Glutamatergic neuron (in vitro differentiated cells): ENCODE measurements at regions not wholly inside any gene's neighbourhood (a gene's known extent, or its start where the extent isn't known, plus 50 kb on each side); places are given as distances from the start of the nearest gene placed in this dataset.

Source experiments
- DNase-seq: peaks from one replicate; pipeline ENCODE4 v3.0.0; 2022
- H3K27ac Mint-ChIP-seq: one replicate; pipeline ENCODE4 v1.8.0; 2020; ENCODE audit warnings: mild to moderate bottlenecking, mixed read lengths, inconsistent platforms; ENCODE audit not compliant: unreplicated experiment
- H3K27me3 Mint-ChIP-seq: one replicate; pipeline ENCODE4 v1.8.0; 2020; ENCODE audit warnings: mild to moderate bottlenecking, moderate library complexity, mixed read lengths, inconsistent platforms; ENCODE audit not compliant: unreplicated experiment
- H3K36me3 Mint-ChIP-seq: one replicate; pipeline ENCODE4 v1.8.0; 2020; ENCODE audit warnings: mild to moderate bottlenecking, mixed read lengths, inconsistent platforms; ENCODE audit not compliant: unreplicated experiment
- H3K4me1 Mint-ChIP-seq: one replicate; pipeline ENCODE4 v1.8.0; 2020; ENCODE audit warnings: mild to moderate bottlenecking, low read depth, mixed read lengths, inconsistent platforms; ENCODE audit not compliant: unreplicated experiment
- H3K4me3 Mint-ChIP-seq: one replicate; pipeline ENCODE4 v1.8.0; 2020; ENCODE audit warnings: mild to moderate bottlenecking, mixed read lengths, inconsistent platforms; ENCODE audit not compliant: unreplicated experiment
- H3K9me3 Mint-ChIP-seq: one replicate; pipeline ENCODE4 v1.8.0; 2020; ENCODE audit warnings: mild to moderate bottlenecking, moderate library complexity, mixed read lengths, inconsistent platforms; ENCODE audit not compliant: unreplicated experiment
- CTCF ChIP-seq: fragments of 200-600 bp; sonication (generic); IDR thresholded peaks from one replicate; pipeline ENCODE4 v1.5.0; 2021; ENCODE audit not compliant: partially characterized antibody, unreplicated experiment

- H3K4me1 Mint-ChIP-seq: no peaks in the 10 kb centered on the region
- H3K9me3 Mint-ChIP-seq: no peaks in the 10 kb centered on the region
- H3K4me3 Mint-ChIP-seq: no peak overlapping the region
- H3K36me3 Mint-ChIP-seq: no peaks in the 10 kb centered on the region
- no peak for TF ChIP-seq CTCF
- no peaks in the 10 kb centered on the region for H3K27me3 Mint-ChIP-seq
- no peak for DNase-seq
- no peak overlapping the region for H3K27ac Mint-ChIP-seq
Observed at GRCh38 chr18:64513401-64513800, 364.5 kb upstream of the LINC00305 start.

GRCh38 chr18:64490207-64490606 is 341.3 kb upstream of the LINC00305 start:
- no peak for DNase-seq
- Mint-ChIP-seq H3K4me3 (no peak overlapping the region), H3K27me3 (no peaks in the 10 kb centered on the region), H3K36me3 (no peaks in the 10 kb centered on the region), H3K4me1 (peaks cover 16% of the 10 kb centered on the region), H3K27ac (no peak overlapping the region), H3K9me3 (peaks cover 6% of the 10 kb centered on the region)
- TF ChIP-seq CTCF: no peak

- DNase-seq: no peak
- TF ChIP-seq CTCF: no peak
- no peaks in the 10 kb centered on the region for H3K27me3 Mint-ChIP-seq
- H3K27ac Mint-ChIP-seq: peak overlapping the region; percentile 54
- peak overlapping the region; percentile 1 for H3K4me3 Mint-ChIP-seq
- no peaks in the 10 kb centered on the region for H3K36me3 Mint-ChIP-seq
- peaks cover 14% of the 10 kb centered on the region for H3K4me1 Mint-ChIP-seq
- H3K9me3 Mint-ChIP-seq: peaks cover 6% of the 10 kb centered on the region
Observed at GRCh38 chr18:64488698-64489097, 339.8 kb upstream of the LINC00305 start.

GRCh38 chr18:64474773-64475172 is 325.9 kb upstream of the LINC00305 start:
- Mint-ChIP-seq H3K27ac (no peak overlapping the region), H3K9me3 (peaks cover 2% of the 10 kb centered on the region), H3K4me1 (peaks cover 8% of the 10 kb centered on the region), H3K27me3 (peaks cover 2% of the 10 kb centered on the region), H3K36me3 (no peaks in the 10 kb centered on the region), H3K4me3 (no peak overlapping the region)
- no peak for TF ChIP-seq CTCF
- DNase-seq: peak; percentile 14

- no peak for DNase-seq
- Mint-ChIP-seq H3K36me3 (no peaks in the 10 kb centered on the region), H3K27me3 (peaks cover 2% of the 10 kb centered on the region), H3K4me3 (no peak overlapping the region), H3K27ac (no peak overlapping the region), H3K4me1 (peaks cover 8% of the 10 kb centered on the region), H3K9me3 (peaks cover 4% of the 10 kb centered on the region)
- TF ChIP-seq CTCF: no peak
Observed at GRCh38 chr18:64474255-64474654, 325.4 kb upstream of the LINC00305 start.
